ENCODE measurements at regions not wholly inside any gene's neighbourhood (a gene's known extent, or its start where the extent isn't known, plus 50 kb on each side); places are given as distances from the start of the nearest gene placed in this dataset.

DNA sequence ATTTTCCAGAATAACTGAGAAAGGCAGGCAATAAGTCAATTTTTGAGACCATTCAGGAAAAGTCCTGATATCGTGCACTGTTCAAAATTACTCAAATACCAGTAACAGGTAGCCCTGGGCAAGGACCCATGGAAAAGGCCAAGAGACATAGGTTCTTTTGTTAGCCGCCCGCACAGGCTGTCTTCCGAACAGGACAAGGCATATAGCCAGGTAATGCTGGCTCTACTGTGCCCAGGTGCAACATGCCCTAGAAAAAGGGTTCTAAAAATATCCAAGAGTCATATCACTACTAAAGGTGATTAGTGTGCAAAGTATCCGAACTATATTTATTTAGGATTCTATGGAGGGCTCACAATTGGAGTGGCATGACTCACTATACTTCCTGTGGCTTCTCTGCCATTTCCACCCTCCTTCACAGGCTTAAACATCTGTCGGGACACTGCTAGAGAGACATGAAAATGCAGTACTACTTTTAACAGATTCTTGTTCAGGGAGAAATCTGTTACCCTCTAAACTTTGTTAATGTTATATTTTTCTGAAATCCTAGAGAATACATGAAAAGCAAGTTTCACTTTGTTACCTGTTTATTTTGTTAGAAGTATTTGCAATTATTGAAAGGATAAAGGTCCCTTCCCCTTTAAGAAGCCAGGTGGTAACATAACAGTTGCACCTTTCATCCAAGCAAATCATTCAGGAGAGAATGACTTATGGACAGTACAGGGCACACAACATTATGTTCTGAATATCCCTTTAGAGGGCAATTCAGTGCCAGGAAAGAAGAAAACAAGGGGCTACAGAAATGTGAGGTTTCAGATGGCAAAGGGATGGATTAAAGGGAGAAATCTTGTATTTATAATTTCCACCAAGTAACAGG, 293.3 kb upstream of the THBS1 start (continued):
- no peak for TF ChIP-seq TFAP4 (IDR thresholded peaks at IDR 0.05; ENCODE audit: borderline replicate concordance, low read depth)
- TF ChIP-seq ZSCAN21 (CRISPR knock-in tag; IDR thresholded peaks at IDR 0.05; ENCODE audit: borderline replicate concordance): no peak
- TF ChIP-seq HINFP (CRISPR knock-in tag; IDR thresholded peaks at IDR 0.05; ENCODE audit: low read depth): no peak

GRCh38 chr15:39290711-39291435, 290.0 kb upstream of the THBS1 start:
- Histone ChIP-seq H3K9me3 (ENCODE audit: low read length) (no peaks in the 10 kb centered on the region), H3K36me3 (replicated peaks in 1 of 2; ENCODE audit: control insufficient read depth in 1 of 2, insufficient read depth in 2 of 2, low read length in 2 of 2) (no peaks in the 10 kb centered on the region), H3K4me1 (ENCODE audit: insufficient read depth, low read length) (peaks cover 24% of the 10 kb centered on the region), H4K20me1 (ENCODE audit: insufficient read depth, low read length) (no peaks in the 10 kb centered on the region), H2AFZ (ENCODE audit: low read length) (no peak overlapping the region), H3K27me3 (ENCODE audit: control insufficient read depth in 1 of 2, insufficient read depth in 2 of 2, low read length in 2 of 2) (no peaks in the 10 kb centered on the region), H3K4me3 (replicated peaks in 1 of 3; ENCODE audit: insufficient read depth in 1 of 3, low read depth in 2 of 3, low read length in 3 of 3) (no peak overlapping the region), H3K9ac (ENCODE audit: insufficient read depth, low read depth, low read length) (no peak overlapping the region), H3K4me2 (ENCODE audit: low read depth, low read length) (no peak overlapping the region), H3K27ac (ENCODE audit: extremely low read length, insufficient read depth, low read length) (no peak overlapping the region), H3K79me2 (ENCODE audit: insufficient read depth, low read length) (no peaks in the 10 kb centered on the region)
- DNase-seq (ENCODE audit: low spot score) (no peak), ATAC-seq (no peak), FAIRE-seq (no peak)
- 71% methylated on average over 4 of the region's 4 CpGs for WGBS (ENCODE audit: low lambda C conversion rate)
- no TSS peak for BruUV-seq (replicated peaks)
- ChIA-PET CTCF (ENCODE audit: low intra/inter-chr PET ratio, low total read pairs) (no interaction called here), POLR2A (no interaction called here)
- no peak for TF ChIP-seq HMG20B (CRISPR knock-in tag; conservative IDR thresholded peaks at IDR 0.05)
- intact Hi-C loops (cut with micrococcal nuclease; ENCODE audit: unreplicated experiment): no loop called here
- in situ Hi-C loops (cut with HindIII; ENCODE audit: extremely low pct_ligation_motif_present, low pct_unique_long_range_greater_than_20kb): no loop called here
